ENCODE measurements at regions not wholly inside any gene's neighbourhood (a gene's known extent, or its start where the extent isn't known, plus 50 kb on each side); places are given as distances from the start of the nearest gene placed in this dataset.

GRCh38 chr7:81638198-81638597 lies 131.6 kb downstream of the HGF start:
- Histone ChIP-seq H3K4me1 (peaks cover 22% of the 10 kb centered on the region), H3K27ac (peak overlapping the region in 1 of 2 experiments; percentile 29; a peak in 2 of 6 replicates), H3K9me3 (peaks cover 10% of the 10 kb centered on the region; the same call in 2 of the 3 replicates), H3K4me2 (peak overlapping the region; percentile 67), H3K4me3 (no peak overlapping the region)
- FAIRE-seq (peak; percentile 97), ATAC-seq (peak; percentile 70 to 99; a peak in 5 of 6 replicates), DNase-seq (ENCODE audit: low read depth in 1 of 2, low spot score in 1 of 2) (peak; percentile 6 to 95)
- POLR2A ChIA-PET: no interaction called here
- 5% methylated on average over 5 of the region's 5 CpGs for WGBS (ENCODE audit: missing lambda C conversion rate)
- CTCF ChIA-PET: no interaction called here
- TF ChIP-seq FOSB (CRISPR knock-in tag; IDR thresholded peaks at IDR 0.05) (peak; percentile 88; the same call in 1 of the 2 replicates), JUN (IDR thresholded peaks at IDR 0.05) (peak; percentile 89 to 94), ZFP36 (IDR thresholded peaks at IDR 0.05; ENCODE audit: borderline replicate concordance, partially characterized antibody) (peak; percentile 75), JUNB (IDR thresholded peaks at IDR 0.05) (peak; percentile 89), HES2 (IDR thresholded peaks at IDR 0.05) (peak; percentile 62), FOXS1 (CRISPR knock-in tag; IDR thresholded peaks at IDR 0.05) (no peak), CEBPB (IDR thresholded peaks at IDR 0.05) (peak; percentile 75 to 91), FOSL2 (IDR thresholded peaks at IDR 0.05) (peak; percentile 51), FOSL2 (CRISPR knock-in tag; IDR thresholded peaks at IDR 0.05) (peak; percentile 85), RARB (CRISPR knock-in tag; IDR thresholded peaks at IDR 0.05) (peak; percentile 96), MAX (IDR thresholded peaks at IDR 0.05) (peak; percentile 43; the same call in 1 of the 2 replicates), EP300 (IDR thresholded peaks at IDR 0.05) (peak; percentile 77 to 86; a peak in 4 of 5 replicates), PHF8 (IDR thresholded peaks at IDR 0.05; ENCODE audit: borderline replicate concordance, low read depth) (no peak), HEYL (CRISPR knock-in tag; IDR thresholded peaks at IDR 0.05) (peak; percentile 60; the same call in 1 of the 2 replicates), SMC3 (IDR thresholded peaks at IDR 0.05) (peak; percentile 19; the same call in 1 of the 3 replicates), HDAC2 (IDR thresholded peaks at IDR 0.05) (no peak), GATA3 (IDR thresholded peaks at IDR 0.05; ENCODE audit: borderline replicate concordance) (peak; percentile 99), ZNF302 (CRISPR knock-in tag; IDR thresholded peaks at IDR 0.05) (no peak), CHD2 (IDR thresholded peaks at IDR 0.05; ENCODE audit: low read length, partially characterized antibody) (no peak), HOXB13 (CRISPR knock-in tag; IDR thresholded peaks at IDR 0.05; ENCODE audit: low read depth) (peak; percentile 85), RNF2 (IDR thresholded peaks at IDR 0.05; ENCODE audit: borderline replicate concordance, low read depth) (no peak), KDM1A (IDR thresholded peaks at IDR 0.05; ENCODE audit: low read depth) (no peak), RAD21 (conservative IDR thresholded peaks at IDR 0.05 in 1 of 2, IDR thresholded peaks at IDR 0.05 in 1 of 2) (peak in 1 of 2 experiments; percentile 59; a peak in 3 of 5 replicates), USF2 (IDR thresholded peaks at IDR 0.05) (peak; percentile 56; the same call in 1 of the 2 replicates), EHF (CRISPR knock-in tag; IDR thresholded peaks at IDR 0.05) (peak; percentile 51; the same call in 1 of the 2 replicates)
- TF ChIP-seq, protein P1, sequence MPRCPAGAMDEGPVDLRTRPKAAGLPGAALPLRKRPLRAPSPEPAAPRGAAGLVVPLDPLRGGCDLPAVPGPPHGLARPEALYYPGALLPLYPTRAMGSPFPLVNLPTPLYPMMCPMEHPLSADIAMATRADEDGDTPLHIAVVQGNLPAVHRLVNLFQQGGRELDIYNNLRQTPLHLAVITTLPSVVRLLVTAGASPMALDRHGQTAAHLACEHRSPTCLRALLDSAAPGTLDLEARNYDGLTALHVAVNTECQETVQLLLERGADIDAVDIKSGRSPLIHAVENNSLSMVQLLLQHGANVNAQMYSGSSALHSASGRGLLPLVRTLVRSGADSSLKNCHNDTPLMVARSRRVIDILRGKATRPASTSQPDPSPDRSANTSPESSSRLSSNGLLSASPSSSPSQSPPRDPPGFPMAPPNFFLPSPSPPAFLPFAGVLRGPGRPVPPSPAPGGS (IDR thresholded peaks at IDR 0.05): peak; percentile 92; the same call in 2 of the 3 replicates
- TF ChIP-seq, protein P2, sequence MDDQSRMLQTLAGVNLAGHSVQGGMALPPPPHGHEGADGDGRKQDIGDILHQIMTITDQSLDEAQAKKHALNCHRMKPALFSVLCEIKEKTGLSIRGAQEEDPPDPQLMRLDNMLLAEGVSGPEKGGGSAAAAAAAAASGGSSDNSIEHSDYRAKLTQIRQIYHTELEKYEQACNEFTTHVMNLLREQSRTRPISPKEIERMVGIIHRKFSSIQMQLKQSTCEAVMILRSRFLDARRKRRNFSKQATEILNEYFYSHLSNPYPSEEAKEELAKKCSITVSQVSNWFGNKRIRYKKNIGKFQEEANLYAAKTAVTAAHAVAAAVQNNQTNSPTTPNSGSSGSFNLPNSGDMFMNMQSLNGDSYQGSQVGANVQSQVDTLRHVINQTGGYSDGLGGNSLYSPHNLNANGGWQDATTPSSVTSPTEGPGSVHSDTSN (IDR thresholded peaks at IDR 0.05): peak; percentile 39; the same call in 1 of the 2 replicates
- TF ChIP-seq, protein P3, sequence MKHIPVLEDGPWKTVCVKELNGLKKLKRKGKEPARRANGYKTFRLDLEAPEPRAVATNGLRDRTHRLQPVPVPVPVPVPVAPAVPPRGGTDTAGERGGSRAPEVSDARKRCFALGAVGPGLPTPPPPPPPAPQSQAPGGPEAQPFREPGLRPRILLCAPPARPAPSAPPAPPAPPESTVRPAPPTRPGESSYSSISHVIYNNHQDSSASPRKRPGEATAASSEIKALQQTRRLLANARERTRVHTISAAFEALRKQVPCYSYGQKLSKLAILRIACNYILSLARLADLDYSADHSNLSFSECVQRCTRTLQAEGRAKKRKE (CRISPR knock-in tag; IDR thresholded peaks at IDR 0.05; ENCODE audit: low read depth): no peak
- TF ChIP-seq, protein P4, sequence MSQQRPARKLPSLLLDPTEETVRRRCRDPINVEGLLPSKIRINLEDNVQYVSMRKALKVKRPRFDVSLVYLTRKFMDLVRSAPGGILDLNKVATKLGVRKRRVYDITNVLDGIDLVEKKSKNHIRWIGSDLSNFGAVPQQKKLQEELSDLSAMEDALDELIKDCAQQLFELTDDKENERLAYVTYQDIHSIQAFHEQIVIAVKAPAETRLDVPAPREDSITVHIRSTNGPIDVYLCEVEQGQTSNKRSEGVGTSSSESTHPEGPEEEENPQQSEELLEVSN (IDR thresholded peaks at IDR 0.05; ENCODE audit: borderline replicate concordance, low read depth): no peak
